ENCODE measurements at regions not wholly inside any gene's neighbourhood (a gene's known extent, or its start where the extent isn't known, plus 50 kb on each side); places are given as distances from the start of the nearest gene placed in this dataset.

GRCh38 chr2:200158647-200159356 lies 147.7 kb upstream of the SPATS2L start:
- H2AFZ ChIP-seq, result no peak overlapping the region
- H3K27me3 ChIP-seq (ENCODE audit: control insufficient read depth, insufficient read depth, low read length), result no peaks in the 10 kb centered on the region
- no peak overlapping the region for H3K9ac ChIP-seq
- H3K27ac ChIP-seq, result no peak overlapping the region
- H3K4me3 ChIP-seq (ENCODE audit: low read depth, low read length), result no peak overlapping the region
- H3K4me2 ChIP-seq (ENCODE audit: low read length), result no peak overlapping the region
- H3K79me2 ChIP-seq, result no peaks in the 10 kb centered on the region
- TF ChIP-seq CTCF (IDR thresholded peaks at IDR 0.05), result no peak
- no peaks in the 10 kb centered on the region for H3K4me1 ChIP-seq
- H3K36me3 ChIP-seq (ENCODE audit: control insufficient read depth, insufficient read depth, low read length), result no peaks in the 10 kb centered on the region
- no peaks in the 10 kb centered on the region for H3K9me3 ChIP-seq (ENCODE audit: control insufficient read depth, low read length)

- no peak for TF ChIP-seq CTCF (IDR thresholded peaks at IDR 0.05)
- Histone ChIP-seq H3K79me2 (no peaks in the 10 kb centered on the region), H3K9me3 (ENCODE audit: control insufficient read depth, low read length) (no peaks in the 10 kb centered on the region), H3K27me3 (ENCODE audit: control insufficient read depth, insufficient read depth, low read length) (no peaks in the 10 kb centered on the region), H3K27ac (no peak overlapping the region), H3K36me3 (ENCODE audit: control insufficient read depth, insufficient read depth, low read length) (no peaks in the 10 kb centered on the region), H3K4me2 (ENCODE audit: low read length) (no peak overlapping the region), H3K9ac (no peak overlapping the region), H3K4me1 (no peaks in the 10 kb centered on the region), H3K4me3 (ENCODE audit: low read depth, low read length) (no peak overlapping the region), H2AFZ (no peak overlapping the region)
Measured at GRCh38 chr2:200159357-200159707, 147.2 kb upstream of the SPATS2L start.

- TF ChIP-seq CTCF (IDR thresholded peaks at IDR 0.05), result no peak
- Histone ChIP-seq H2AFZ (no peak overlapping the region), H3K79me2 (no peaks in the 10 kb centered on the region), H3K36me3 (ENCODE audit: control insufficient read depth, insufficient read depth, low read length) (no peaks in the 10 kb centered on the region), H3K4me2 (ENCODE audit: low read length) (no peak overlapping the region), H3K4me1 (no peaks in the 10 kb centered on the region), H3K27me3 (ENCODE audit: control insufficient read depth, insufficient read depth, low read length) (no peaks in the 10 kb centered on the region), H3K9ac (no peak overlapping the region), H3K4me3 (ENCODE audit: low read depth, low read length) (no peak overlapping the region), H3K9me3 (ENCODE audit: control insufficient read depth, low read length) (no peaks in the 10 kb centered on the region), H3K27ac (no peak overlapping the region)
Measured at GRCh38 chr2:200159829-200160781, 146.4 kb upstream of the SPATS2L start.

DNA sequence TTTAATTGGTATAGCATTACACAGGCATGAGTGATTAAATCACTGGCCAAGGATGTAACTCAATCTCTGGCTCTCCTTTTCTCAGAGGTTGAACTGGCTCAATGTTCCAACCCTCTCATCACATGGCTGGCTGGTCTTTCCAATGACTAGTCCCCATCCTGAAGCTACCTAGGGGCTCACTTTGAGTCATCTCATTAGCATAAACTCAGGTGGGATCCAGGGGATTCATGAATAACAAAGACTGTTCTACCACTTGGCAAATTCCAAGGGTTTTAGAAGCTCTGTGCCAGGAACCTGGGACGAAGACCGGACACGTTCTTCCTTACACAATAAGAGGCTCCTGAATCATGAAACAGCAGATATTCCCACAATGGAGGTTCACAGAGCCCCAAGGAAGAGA lies 145.0 kb upstream of the SPATS2L start:
- Histone ChIP-seq H3K9me3 (ENCODE audit: control insufficient read depth, low read length) (no peaks in the 10 kb centered on the region), H3K27ac (no peak overlapping the region), H3K36me3 (ENCODE audit: control insufficient read depth, insufficient read depth, low read length) (no peaks in the 10 kb centered on the region), H3K27me3 (ENCODE audit: control insufficient read depth, insufficient read depth, low read length) (no peaks in the 10 kb centered on the region), H3K9ac (no peak overlapping the region), H3K4me3 (ENCODE audit: low read depth, low read length) (no peak overlapping the region), H3K4me1 (no peaks in the 10 kb centered on the region), H2AFZ (no peak overlapping the region), H3K79me2 (no peaks in the 10 kb centered on the region), H3K4me2 (ENCODE audit: low read length) (no peak overlapping the region)
- no peak for TF ChIP-seq CTCF (IDR thresholded peaks at IDR 0.05)

All from parathyroid adenoma (tissue), 2 donors.